GM18951 (cell line): ENCODE measurements at regions not wholly inside any gene's neighbourhood (a gene's known extent, or its start where the extent isn't known, plus 50 kb on each side); places are given as distances from the start of the nearest gene placed in this dataset.
"Not testable (repeated sequence)": the region's sequence is repeated elsewhere in the genome, so short reads cannot be mapped to it uniquely, and the experiment has no call there.

Source experiments
- POLR2A ChIP-seq: IDR thresholded peaks from 4 replicates; pipeline ENCODE4 v1.6.1; 2011; ENCODE audit warnings: mild to moderate bottlenecking; ENCODE audit not compliant: insufficient read length, insufficient read depth; ENCODE audit errors: extremely low read depth
- in situ Hi-C: fragments of 300-500 bp; cut with MboI; formaldehyde crosslinking; loops from one replicate; pipeline ENCODE4 v1.12.0; 2022; ENCODE audit warnings: low sequenced_read_pairs, mixed read lengths, inconsistent platforms; ENCODE audit not compliant: unreplicated experiment

GRCh38 chr21:17708522-17709265, 96.0 kb upstream of the BTG3 start:
- in situ Hi-C loops = no loop called here
- TF ChIP-seq POLR2A = no peak

- TF ChIP-seq POLR2A = no peak
These were observed 87.0 kb upstream of the BTG3 start for GRCh38 chr21:17699524-17700189.

GRCh38 chr21:17697473-17697872, 84.8 kb upstream of the BTG3 start:
- in situ Hi-C loops = no loop called here
- TF ChIP-seq POLR2A = no peak

More at GRCh38 chr21:17699524-17700189, 87.0 kb upstream of the BTG3 start:
- in situ Hi-C loops = no loop called here

GRCh38 chr21:17694416-17694815, 81.7 kb upstream of the BTG3 start:
- in situ Hi-C loops = not testable (repeated sequence)

GRCh38 chr21:17693801-17694200, 81.1 kb upstream of the BTG3 start:
- no peak for TF ChIP-seq POLR2A
- in situ Hi-C loops = no loop called here

- TF ChIP-seq POLR2A = no peak
- in situ Hi-C loops = no loop called here
These were observed 77.4 kb upstream of the BTG3 start for GRCh38 chr21:17690078-17690494.

GRCh38 chr21:17688912-17689874, 76.5 kb upstream of the BTG3 start:
- in situ Hi-C loops = no loop called here

GRCh38 chr21:17682924-17683323, 70.2 kb upstream of the BTG3 start:
- in situ Hi-C loops = no loop called here
- no peak for TF ChIP-seq POLR2A

More at GRCh38 chr21:17688912-17689874, 76.5 kb upstream of the BTG3 start:
- TF ChIP-seq POLR2A = no peak

GRCh38 chr21:17679002-17679600, 66.4 kb upstream of the BTG3 start:
- in situ Hi-C loops = loop anchor here (10.0 kb wide), 1 partner anchor 226 kb away; no protein-coding TSS in a partner anchor
- no peak for TF ChIP-seq POLR2A

- in situ Hi-C loops = loop anchor here (10.0 kb wide), 1 partner anchor 228 kb away; no protein-coding TSS in a partner anchor
These were observed 64.2 kb upstream of the BTG3 start for GRCh38 chr21:17676930-17677329.

- in situ Hi-C loops = loop anchor here (10.0 kb wide), 1 partner anchor 231 kb away; no protein-coding TSS in a partner anchor
- no peak for TF ChIP-seq POLR2A
These were observed 61.4 kb upstream of the BTG3 start for GRCh38 chr21:17674106-17674505.

- in situ Hi-C loops = loop anchor here (10.0 kb wide), 1 partner anchor 231 kb away; no protein-coding TSS in a partner anchor
- no peak for TF ChIP-seq POLR2A
These were observed 60.7 kb upstream of the BTG3 start for GRCh38 chr21:17673261-17674020.

- in situ Hi-C loops = loop anchor here (10.0 kb wide), 1 partner anchor 233 kb away; no protein-coding TSS in a partner anchor
These were observed 59.0 kb upstream of the BTG3 start for GRCh38 chr21:17671733-17672132.

More at GRCh38 chr21:17671733-17672132, 59.0 kb upstream of the BTG3 start:
- TF ChIP-seq POLR2A = no peak
